ENCODE measurements at regions not wholly inside any gene's neighbourhood (a gene's known extent, or its start where the extent isn't known, plus 50 kb on each side); places are given as distances from the start of the nearest gene placed in this dataset.

DNA sequence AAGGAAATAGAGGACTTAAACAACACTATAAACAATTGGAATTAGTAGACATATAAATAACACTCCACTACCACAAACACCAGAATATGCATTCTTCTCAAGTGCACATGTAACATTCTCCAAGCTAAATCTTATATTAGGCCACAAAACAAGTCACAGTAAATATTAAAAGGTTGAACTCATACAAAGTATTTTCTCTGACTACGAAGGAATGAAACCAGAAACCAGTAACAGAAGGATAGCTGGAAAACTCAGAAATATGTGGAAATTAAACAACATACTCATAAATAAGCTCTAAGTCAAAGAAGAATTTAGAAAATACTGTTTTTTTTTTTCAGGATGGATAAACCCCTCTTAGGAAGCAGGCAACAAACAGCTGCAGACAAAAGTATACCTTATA is 77.4 kb upstream of the IGFBP3 start:
- TF ChIP-seq, protein P1, sequence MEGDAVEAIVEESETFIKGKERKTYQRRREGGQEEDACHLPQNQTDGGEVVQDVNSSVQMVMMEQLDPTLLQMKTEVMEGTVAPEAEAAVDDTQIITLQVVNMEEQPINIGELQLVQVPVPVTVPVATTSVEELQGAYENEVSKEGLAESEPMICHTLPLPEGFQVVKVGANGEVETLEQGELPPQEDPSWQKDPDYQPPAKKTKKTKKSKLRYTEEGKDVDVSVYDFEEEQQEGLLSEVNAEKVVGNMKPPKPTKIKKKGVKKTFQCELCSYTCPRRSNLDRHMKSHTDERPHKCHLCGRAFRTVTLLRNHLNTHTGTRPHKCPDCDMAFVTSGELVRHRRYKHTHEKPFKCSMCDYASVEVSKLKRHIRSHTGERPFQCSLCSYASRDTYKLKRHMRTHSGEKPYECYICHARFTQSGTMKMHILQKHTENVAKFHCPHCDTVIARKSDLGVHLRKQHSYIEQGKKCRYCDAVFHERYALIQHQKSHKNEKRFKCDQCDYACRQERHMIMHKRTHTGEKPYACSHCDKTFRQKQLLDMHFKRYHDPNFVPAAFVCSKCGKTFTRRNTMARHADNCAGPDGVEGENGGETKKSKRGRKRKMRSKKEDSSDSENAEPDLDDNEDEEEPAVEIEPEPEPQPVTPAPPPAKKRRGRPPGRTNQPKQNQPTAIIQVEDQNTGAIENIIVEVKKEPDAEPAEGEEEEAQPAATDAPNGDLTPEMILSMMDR (IDR thresholded peaks at IDR 0.05; ENCODE audit: control extremely low read depth in 1 of 3, insufficient read depth in 1 of 3, low read depth in 1 of 3, low read length in 3 of 3) = no peak
- TF ChIP-seq POLR2AphosphoS5 (IDR thresholded peaks at IDR 0.05; ENCODE audit: low read depth, low read length) = no peak
- no peak for TF ChIP-seq TAF7 (optimal IDR thresholded peaks at IDR 0.05; ENCODE audit: borderline replicate concordance, low read depth, low read length)
- no peak for TF ChIP-seq SP1 (IDR thresholded peaks at IDR 0.05; ENCODE audit: low read depth, low read length)
- no peak for TF ChIP-seq ATF3 (IDR thresholded peaks at IDR 0.05; ENCODE audit: insufficient read depth, low read depth, low read length)

Measured in H1 (cell line).